Activated T-cell treated with anti-CD3 and anti-CD28 coated beads, Interleukin-2, amount 50 U/mL, for 48 hours (primary cell): ENCODE measurements at regions not wholly inside any gene's neighbourhood (a gene's known extent, or its start where the extent isn't known, plus 50 kb on each side); places are given as distances from the start of the nearest gene placed in this dataset.
A peak's percentile ranks its signal among the peaks of the same experiment; 100 is the strongest.

ENCODE experiments used
- DNase-seq, 2 experiments: peaks; one replicate each; pipeline ENCODE4 v3.0.0-alpha.2; 2020

GRCh38 chr6:105990151-105990550 is 96.0 kb upstream of the PRDM1 start:
- DNase-seq: no peak

- DNase-seq: no peak
Measured at GRCh38 chr6:105988812-105989577, 97.1 kb upstream of the PRDM1 start.

- no peak for DNase-seq
Measured at GRCh38 chr6:105988321-105988720, 97.8 kb upstream of the PRDM1 start.

- no peak for DNase-seq
Measured at GRCh38 chr6:105987516-105987915, 98.6 kb upstream of the PRDM1 start.

- no peak for DNase-seq
Measured at GRCh38 chr6:105986998-105987397, 99.1 kb upstream of the PRDM1 start.

- peak; percentile 39 to 45 for DNase-seq
Measured at GRCh38 chr6:105985816-105986632, 100.1 kb upstream of the PRDM1 start.

GRCh38 chr6:105985098-105985815 is 100.9 kb upstream of the PRDM1 start:
- no peak for DNase-seq

- DNase-seq: no peak
Measured at GRCh38 chr6:105983763-105984162, 102.4 kb upstream of the PRDM1 start.

- peak; percentile 43 to 51 for DNase-seq
Measured at GRCh38 chr6:105982761-105983540, 103.2 kb upstream of the PRDM1 start.

- peak in 1 of 2 experiments; percentile 28 for DNase-seq
Measured at GRCh38 chr6:105981888-105982358, 104.2 kb upstream of the PRDM1 start.

- peak; percentile 60 to 66 for DNase-seq
Measured at GRCh38 chr6:105981002-105981887, 104.9 kb upstream of the PRDM1 start.

GRCh38 chr6:105978974-105979373 is 107.2 kb upstream of the PRDM1 start:
- no peak for DNase-seq

GRCh38 chr6:105977934-105978504 is 108.1 kb upstream of the PRDM1 start:
- DNase-seq: no peak

GRCh38 chr6:105974986-105975385 is 111.2 kb upstream of the PRDM1 start:
- no peak for DNase-seq

GRCh38 chr6:105972440-105972839 is 113.7 kb upstream of the PRDM1 start:
- DNase-seq: no peak

- DNase-seq: no peak
Measured at GRCh38 chr6:105968603-105969333, 117.4 kb upstream of the PRDM1 start.

GRCh38 chr6:105967917-105968602 is 118.1 kb upstream of the PRDM1 start:
- DNase-seq: no peak

GRCh38 chr6:105966481-105966880 is 119.7 kb upstream of the PRDM1 start:
- DNase-seq: no peak

GRCh38 chr6:105964979-105965760 is 121.0 kb upstream of the PRDM1 start:
- DNase-seq: no peak
